Calu3 (cell line): ENCODE measurements at regions not wholly inside any gene's neighbourhood (a gene's known extent, or its start where the extent isn't known, plus 50 kb on each side); places are given as distances from the start of the nearest gene placed in this dataset.

Experiments
- BruUV-seq: library from RNA; stranded (reverse); fragments of 400-500 nt; replicated peaks from 2 replicates; lab custom pipeline; 2021; lab: Mats Ljungman, UMichigan
- CTCF ChIA-PET: fragments of 300-600 bp; sonication (Branson Sonifier 250); formaldehyde crosslinking; loops from one replicate; lab custom pipeline; 2022; ENCODE audit warnings: antibody characterized with exemption; lab: Charles Lee
- DNase-seq: peaks from one replicate; pipeline ENCODE4 v3.0.0; 2022
- H3K27ac Mint-ChIP-seq: one replicate; pipeline ENCODE4 v1.8.0; 2022; ENCODE audit warnings: mixed read lengths; ENCODE audit not compliant: unreplicated experiment
- H3K27me3 Mint-ChIP-seq: one replicate; pipeline ENCODE4 v1.8.0; 2022; ENCODE audit warnings: mixed read lengths; ENCODE audit not compliant: unreplicated experiment
- H3K36me3 Mint-ChIP-seq: one replicate; pipeline ENCODE4 v1.8.0; 2022; ENCODE audit warnings: mild to moderate bottlenecking, moderate library complexity, mixed read lengths; ENCODE audit not compliant: insufficient read depth, unreplicated experiment
- H3K4me1 Mint-ChIP-seq: one replicate; pipeline ENCODE4 v1.8.0; 2022; ENCODE audit warnings: mild to moderate bottlenecking, low read depth, mixed read lengths; ENCODE audit not compliant: unreplicated experiment
- H3K4me3 Mint-ChIP-seq: one replicate; pipeline ENCODE4 v1.8.0; 2022; ENCODE audit warnings: mild to moderate bottlenecking, low read depth, moderate library complexity, mixed read lengths; ENCODE audit not compliant: unreplicated experiment
- H3K9me3 Mint-ChIP-seq: one replicate; pipeline ENCODE4 v1.8.0; 2022; ENCODE audit warnings: low read depth, mixed read lengths; ENCODE audit not compliant: unreplicated experiment
- intact Hi-C: fragments of 100-400 bp; cut with micrococcal nuclease; formaldehyde crosslinking; loops from one replicate; pipeline ENCODE4 v1.10.0; 2022; ENCODE audit not compliant: unreplicated experiment
- TF ChIP-seq, protein P1 (sequence below): fragments of 200-600 bp; IDR thresholded peaks from one replicate; pipeline ENCODE4 v1.8.0; 2022; ENCODE audit warnings: antibody characterized with exemption; ENCODE audit not compliant: unreplicated experiment

DNA sequence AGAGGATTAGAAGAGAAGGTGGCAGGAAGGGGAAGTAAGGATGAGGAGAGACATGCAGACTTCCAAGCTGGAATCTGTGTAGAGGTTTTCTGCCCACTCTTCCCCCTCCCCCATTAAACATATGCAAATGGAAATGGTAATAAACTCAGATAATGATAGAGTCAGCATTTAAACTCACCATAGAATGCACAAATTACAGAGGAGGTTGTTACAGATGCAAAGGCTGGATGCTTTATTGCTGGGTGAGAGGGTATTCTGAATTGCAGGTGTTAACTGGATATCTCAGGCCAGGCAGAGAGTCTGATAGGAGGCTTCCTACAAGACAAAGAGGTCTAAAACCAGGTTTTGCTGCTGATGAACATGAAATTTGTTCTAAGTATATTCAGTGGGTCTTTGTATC lies 372.5 kb downstream of the SEC16B start:
- no peak for DNase-seq
- CTCF ChIA-PET, result no interaction called here
- intact Hi-C loops, result no loop called here
- no peak overlapping the region for H3K27ac Mint-ChIP-seq
- no peaks in the 10 kb centered on the region for H3K4me1 Mint-ChIP-seq
- H3K36me3 Mint-ChIP-seq, result no peaks in the 10 kb centered on the region
- no peaks in the 10 kb centered on the region for H3K9me3 Mint-ChIP-seq
- BruUV-seq, result no TSS peak
- no peak overlapping the region for H3K4me3 Mint-ChIP-seq
- TF ChIP-seq, protein P1, sequence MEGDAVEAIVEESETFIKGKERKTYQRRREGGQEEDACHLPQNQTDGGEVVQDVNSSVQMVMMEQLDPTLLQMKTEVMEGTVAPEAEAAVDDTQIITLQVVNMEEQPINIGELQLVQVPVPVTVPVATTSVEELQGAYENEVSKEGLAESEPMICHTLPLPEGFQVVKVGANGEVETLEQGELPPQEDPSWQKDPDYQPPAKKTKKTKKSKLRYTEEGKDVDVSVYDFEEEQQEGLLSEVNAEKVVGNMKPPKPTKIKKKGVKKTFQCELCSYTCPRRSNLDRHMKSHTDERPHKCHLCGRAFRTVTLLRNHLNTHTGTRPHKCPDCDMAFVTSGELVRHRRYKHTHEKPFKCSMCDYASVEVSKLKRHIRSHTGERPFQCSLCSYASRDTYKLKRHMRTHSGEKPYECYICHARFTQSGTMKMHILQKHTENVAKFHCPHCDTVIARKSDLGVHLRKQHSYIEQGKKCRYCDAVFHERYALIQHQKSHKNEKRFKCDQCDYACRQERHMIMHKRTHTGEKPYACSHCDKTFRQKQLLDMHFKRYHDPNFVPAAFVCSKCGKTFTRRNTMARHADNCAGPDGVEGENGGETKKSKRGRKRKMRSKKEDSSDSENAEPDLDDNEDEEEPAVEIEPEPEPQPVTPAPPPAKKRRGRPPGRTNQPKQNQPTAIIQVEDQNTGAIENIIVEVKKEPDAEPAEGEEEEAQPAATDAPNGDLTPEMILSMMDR, result no peak
- H3K27me3 Mint-ChIP-seq, result peaks cover 82% of the 10 kb centered on the region

DNA sequence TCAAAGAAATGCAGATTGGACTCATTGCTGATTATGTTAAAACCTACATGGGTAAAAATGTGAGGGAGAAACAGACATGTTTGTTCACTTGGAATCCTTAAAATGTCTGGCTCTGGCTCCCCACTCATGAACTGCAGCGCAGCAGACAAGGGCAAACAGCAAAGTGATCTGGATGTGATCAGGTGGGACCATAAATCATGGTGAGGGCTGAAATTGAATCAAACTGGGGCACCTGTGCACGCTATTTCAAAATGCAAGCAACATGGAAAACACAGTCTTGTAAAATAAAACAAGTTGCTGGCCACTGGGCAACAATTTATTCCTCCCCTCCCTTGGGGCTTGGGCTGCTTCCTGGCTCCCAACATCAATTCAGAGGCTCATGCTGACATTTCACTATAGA lies 373.4 kb downstream of the SEC16B start:
- no peak for DNase-seq
- CTCF ChIA-PET, result no interaction called here
- BruUV-seq, result no TSS peak
- H3K4me3 Mint-ChIP-seq, result no peak overlapping the region
- intact Hi-C loops, result no loop called here
- no peaks in the 10 kb centered on the region for H3K9me3 Mint-ChIP-seq
- TF ChIP-seq, protein P1, result no peak
- H3K4me1 Mint-ChIP-seq, result no peaks in the 10 kb centered on the region
- H3K36me3 Mint-ChIP-seq, result no peaks in the 10 kb centered on the region
- H3K27me3 Mint-ChIP-seq, result peaks cover 86% of the 10 kb centered on the region
- H3K27ac Mint-ChIP-seq, result no peak overlapping the region

DNA sequence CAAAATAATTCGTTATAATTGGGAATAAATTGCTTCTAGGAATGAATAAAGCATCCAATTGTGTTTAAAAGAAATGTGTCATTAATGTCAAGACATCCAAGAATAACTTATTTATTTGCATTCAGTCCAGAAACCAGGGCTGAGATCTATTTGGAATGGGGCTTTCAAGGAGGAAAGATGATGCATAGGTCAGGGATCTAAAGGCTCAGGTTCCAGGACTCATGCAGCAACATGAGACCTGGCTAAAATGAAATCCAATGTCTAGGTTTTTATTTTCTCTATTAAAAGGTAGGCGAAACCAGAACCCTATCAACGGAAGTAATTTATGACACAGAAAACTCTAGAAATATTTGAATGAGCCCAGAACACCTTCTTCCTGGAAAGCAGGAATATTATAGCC lies 376.8 kb downstream of the SEC16B start:
- intact Hi-C loops, result no loop called here
- Mint-ChIP-seq H3K36me3 (no peaks in the 10 kb centered on the region), H3K4me3 (no peak overlapping the region), H3K9me3 (no peaks in the 10 kb centered on the region), H3K27ac (no peak overlapping the region), H3K27me3 (peaks cover 71% of the 10 kb centered on the region), H3K4me1 (no peaks in the 10 kb centered on the region)
- TF ChIP-seq, protein P1, result no peak
- DNase-seq, result no peak
- CTCF ChIA-PET, result no interaction called here
- BruUV-seq, result no TSS peak

DNA sequence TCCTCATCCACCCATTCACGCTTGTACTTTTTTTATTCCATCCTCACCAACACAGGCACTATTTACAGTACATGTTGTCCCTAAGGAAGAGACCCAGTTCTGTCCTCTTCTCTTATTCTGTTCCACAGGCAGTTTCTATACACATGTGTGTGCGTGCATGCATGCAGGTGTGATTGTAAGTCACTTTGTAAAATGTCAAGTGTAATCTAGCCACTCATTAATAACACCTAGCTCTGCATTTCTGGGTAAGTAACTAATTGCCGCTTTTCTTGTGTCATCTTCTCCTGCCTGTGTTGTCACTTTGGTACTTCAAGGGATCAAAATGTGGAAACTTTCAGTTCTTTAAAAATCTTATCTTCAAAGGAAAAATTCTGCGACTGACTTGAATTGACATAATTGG lies 377.2 kb downstream of the SEC16B start:
- H3K36me3 Mint-ChIP-seq, result no peaks in the 10 kb centered on the region
- CTCF ChIA-PET, result no interaction called here

More for the DNA sequence above, 377.2 kb downstream of the SEC16B start:
- H3K4me1 Mint-ChIP-seq, result no peaks in the 10 kb centered on the region
- H3K4me3 Mint-ChIP-seq, result no peak overlapping the region
- intact Hi-C loops, result no loop called here
- TF ChIP-seq, protein P1, result no peak
- BruUV-seq, result no TSS peak
- DNase-seq, result no peak
- H3K27ac Mint-ChIP-seq, result no peak overlapping the region
- no peaks in the 10 kb centered on the region for H3K9me3 Mint-ChIP-seq
- H3K27me3 Mint-ChIP-seq, result peaks cover 66% of the 10 kb centered on the region
